Naive thymus-derived CD8-positive, alpha-beta T cell (primary cell): ENCODE measurements at regions not wholly inside any gene's neighbourhood (a gene's known extent, or its start where the extent isn't known, plus 50 kb on each side); places are given as distances from the start of the nearest gene placed in this dataset.

Source experiments
- ATAC-seq, 2 donors: fragments of 150-1000 bp; cut with Tn5 transposase in 1 of 2; sonication (Bioruptor Pico), chemical (Tn5 transposase) in 1 of 2; 1 replicate in 1 of 2; 2 replicates in 1 of 2; pipeline ENCODE4 v1.10.0; 2021; ENCODE audit warnings: mild to moderate bottlenecking in 2 of 2, moderate library complexity in 2 of 2
- POLR2A ChIA-PET: fragments of 350-600 bp; sonication (Branson Sonifier 250); formaldehyde crosslinking; loops from one replicate; lab custom pipeline; 2021; ENCODE audit warnings: antibody characterized with exemption; lab: Charles Lee
- DNase-seq, 10 donors: peaks; one replicate each; pipeline versions ENCODE4 v3.0.0 to v3.0.0-alpha.2; 2020 to 2022
- H3K27ac Mint-ChIP-seq, 10 donors: one replicate each; pipeline ENCODE4 v1.8.0; 2020 to 2022; ENCODE audit warnings: mild to moderate bottlenecking in 10 of 10, mixed read lengths in 10 of 10, moderate library complexity in 4 of 10, inconsistent platforms in 1 of 10
- H3K27me3 Mint-ChIP-seq, 5 donors: one replicate each; pipeline ENCODE4 v1.8.0; 2021 to 2022; ENCODE audit warnings: mixed read lengths in 5 of 5
- H3K36me3 Mint-ChIP-seq, 3 donors: one replicate each; pipeline ENCODE4 v1.8.0; 2020 to 2022; ENCODE audit warnings: mixed read lengths in 3 of 3, mild to moderate bottlenecking in 2 of 3, inconsistent platforms in 1 of 3
- H3K4me1 Mint-ChIP-seq, 4 donors: one replicate each; pipeline ENCODE4 v1.8.0; 2021 to 2022; ENCODE audit warnings: mixed read lengths in 4 of 4
- H3K4me3 Mint-ChIP-seq, 10 donors: one replicate each; pipeline ENCODE4 v1.8.0; 2020 to 2022; ENCODE audit warnings: mild to moderate bottlenecking in 10 of 10, mixed read lengths in 10 of 10, moderate library complexity in 6 of 10, inconsistent platforms in 1 of 10
- H3K9me3 Mint-ChIP-seq, 9 donors: one replicate each; pipeline ENCODE4 v1.8.0; 2020 to 2022; ENCODE audit warnings: mixed read lengths in 9 of 9, mild to moderate bottlenecking in 3 of 9, inconsistent platforms in 1 of 9, moderate library complexity in 1 of 9

- H3K4me3 Mint-ChIP-seq = no peak overlapping the region
- peaks cover 8 to 43% (median 18%) of the 10 kb centered on the region in 5 donors for H3K27me3 Mint-ChIP-seq
- no peak for ATAC-seq
- no peaks in the 10 kb centered on the region for H3K4me1 Mint-ChIP-seq
- peaks cover 0 to 9% (median 2%) of the 10 kb centered on the region in 9 donors for H3K9me3 Mint-ChIP-seq
- H3K27ac Mint-ChIP-seq = no peak overlapping the region
- no peak for DNase-seq
- peaks cover 0 to 5% (median 0%) of the 10 kb centered on the region in 3 donors for H3K36me3 Mint-ChIP-seq
- POLR2A ChIA-PET = no interaction called here
Observed at GRCh38 chr14:58864751-58865513, 227.2 kb downstream of the DACT1 start.

GRCh38 chr14:58865514-58866281 lies 227.9 kb downstream of the DACT1 start:
- Mint-ChIP-seq H3K4me3 (no peak overlapping the region), H3K27ac (no peak overlapping the region), H3K27me3 (peaks cover 8 to 43% (median 18%) of the 10 kb centered on the region in 5 donors), H3K9me3 (peaks cover 0 to 8% (median 0%) of the 10 kb centered on the region in 9 donors), H3K4me1 (no peaks in the 10 kb centered on the region), H3K36me3 (peaks cover 0 to 5% (median 0%) of the 10 kb centered on the region in 3 donors)
- POLR2A ChIA-PET = no interaction called here
- ATAC-seq (no peak), DNase-seq (no peak)

- no peak for ATAC-seq
- DNase-seq = no peak
- POLR2A ChIA-PET = no interaction called here
- no peak overlapping the region for H3K27ac Mint-ChIP-seq
- H3K4me1 Mint-ChIP-seq = no peaks in the 10 kb centered on the region
- H3K9me3 Mint-ChIP-seq = peaks cover 0 to 4% (median 0%) of the 10 kb centered on the region in 9 donors
- no peak overlapping the region for H3K4me3 Mint-ChIP-seq
- peaks cover 0 to 5% (median 0%) of the 10 kb centered on the region in 3 donors for H3K36me3 Mint-ChIP-seq
- peaks cover 10 to 43% (median 18%) of the 10 kb centered on the region in 5 donors for H3K27me3 Mint-ChIP-seq
Observed at GRCh38 chr14:58866391-58866790, 228.6 kb downstream of the DACT1 start.

- POLR2A ChIA-PET = no interaction called here
- Mint-ChIP-seq H3K9me3 (no peaks in the 10 kb centered on the region), H3K27me3 (peaks cover 2 to 17% (median 7%) of the 10 kb centered on the region in 5 donors), H3K36me3 (no peaks in the 10 kb centered on the region), H3K4me1 (no peaks in the 10 kb centered on the region), H3K27ac (no peak overlapping the region), H3K4me3 (no peak overlapping the region)
- no peak for DNase-seq
- no peak for ATAC-seq
Observed at GRCh38 chr14:58870961-58871360, 233.2 kb downstream of the DACT1 start.

GRCh38 chr14:58871573-58871972 lies 233.8 kb downstream of the DACT1 start:
- H3K27me3 Mint-ChIP-seq = peaks cover 2 to 17% (median 3%) of the 10 kb centered on the region in 5 donors
- DNase-seq (no peak), ATAC-seq (no peak)
- H3K4me3 Mint-ChIP-seq = peak overlapping the region in 1 of 10 donors; percentile 31
- no peaks in the 10 kb centered on the region for H3K36me3 Mint-ChIP-seq
- no peaks in the 10 kb centered on the region for H3K9me3 Mint-ChIP-seq
- H3K4me1 Mint-ChIP-seq = no peaks in the 10 kb centered on the region
- POLR2A ChIA-PET = no interaction called here
- no peak overlapping the region for H3K27ac Mint-ChIP-seq

GRCh38 chr14:58872061-58872460 lies 234.3 kb downstream of the DACT1 start:
- no peaks in the 10 kb centered on the region for H3K36me3 Mint-ChIP-seq
- no peaks in the 10 kb centered on the region for H3K4me1 Mint-ChIP-seq
- no peak overlapping the region for H3K27ac Mint-ChIP-seq
- DNase-seq (no peak), ATAC-seq (no peak)
- H3K4me3 Mint-ChIP-seq = no peak overlapping the region
- H3K27me3 Mint-ChIP-seq = peaks cover 2 to 17% (median 3%) of the 10 kb centered on the region in 5 donors
- POLR2A ChIA-PET = no interaction called here
- H3K9me3 Mint-ChIP-seq = no peaks in the 10 kb centered on the region

GRCh38 chr14:58873228-58873953 lies 235.6 kb downstream of the DACT1 start:
- no peaks in the 10 kb centered on the region for H3K9me3 Mint-ChIP-seq
- no peaks in the 10 kb centered on the region for H3K36me3 Mint-ChIP-seq
- no peak for ATAC-seq
- H3K4me3 Mint-ChIP-seq = no peak overlapping the region
- no peak overlapping the region for H3K27ac Mint-ChIP-seq
- H3K27me3 Mint-ChIP-seq = peaks cover 0 to 12% (median under 1%) of the 10 kb centered on the region in 5 donors
- no peak for DNase-seq
- POLR2A ChIA-PET = no interaction called here
- H3K4me1 Mint-ChIP-seq = no peaks in the 10 kb centered on the region

GRCh38 chr14:58875613-58876012 lies 237.9 kb downstream of the DACT1 start:
- H3K9me3 Mint-ChIP-seq = no peaks in the 10 kb centered on the region
- POLR2A ChIA-PET = interaction anchor here (0.8 kb wide), 1 partner anchor 372 kb away, joined by 3 read pairs; no protein-coding TSS in a partner anchor

GRCh38 chr14:58876608-58877007 lies 238.8 kb downstream of the DACT1 start:
- POLR2A ChIA-PET = no interaction called here
- no peaks in the 10 kb centered on the region for H3K4me1 Mint-ChIP-seq
- ATAC-seq (no peak), DNase-seq (no peak)
- no peak overlapping the region for H3K27ac Mint-ChIP-seq
- no peaks in the 10 kb centered on the region for H3K9me3 Mint-ChIP-seq
- H3K27me3 Mint-ChIP-seq = peaks cover 0 to 5% (median 2%) of the 10 kb centered on the region in 5 donors
- no peaks in the 10 kb centered on the region for H3K36me3 Mint-ChIP-seq
- no peak overlapping the region for H3K4me3 Mint-ChIP-seq

More at GRCh38 chr14:58875613-58876012, 237.9 kb downstream of the DACT1 start:
- DNase-seq (no peak), ATAC-seq (no peak)
- H3K4me3 Mint-ChIP-seq = no peak overlapping the region
- no peak overlapping the region for H3K27ac Mint-ChIP-seq
- peaks cover 0 to 9% (median 2%) of the 10 kb centered on the region in 5 donors for H3K27me3 Mint-ChIP-seq
- no peaks in the 10 kb centered on the region for H3K36me3 Mint-ChIP-seq
- H3K4me1 Mint-ChIP-seq = no peaks in the 10 kb centered on the region

- ATAC-seq (no peak), DNase-seq (no peak)
- H3K36me3 Mint-ChIP-seq = no peaks in the 10 kb centered on the region
- H3K27me3 Mint-ChIP-seq = peaks cover 0 to 5% (median 2%) of the 10 kb centered on the region in 5 donors
- no peak overlapping the region for H3K27ac Mint-ChIP-seq
- no peaks in the 10 kb centered on the region for H3K9me3 Mint-ChIP-seq
- POLR2A ChIA-PET = no interaction called here
- no peaks in the 10 kb centered on the region for H3K4me1 Mint-ChIP-seq
- no peak overlapping the region for H3K4me3 Mint-ChIP-seq
Observed at GRCh38 chr14:58878439-58879139, 240.8 kb downstream of the DACT1 start.

GRCh38 chr14:58881433-58881832 lies 243.7 kb downstream of the DACT1 start:
- peaks cover 0 to 6% (median 2%) of the 10 kb centered on the region in 5 donors for H3K27me3 Mint-ChIP-seq
- POLR2A ChIA-PET = no interaction called here
- no peak for DNase-seq
- no peaks in the 10 kb centered on the region for H3K4me1 Mint-ChIP-seq
- H3K4me3 Mint-ChIP-seq = no peak overlapping the region
- no peaks in the 10 kb centered on the region for H3K36me3 Mint-ChIP-seq
- ATAC-seq = no peak
- no peak overlapping the region for H3K27ac Mint-ChIP-seq
- H3K9me3 Mint-ChIP-seq = no peaks in the 10 kb centered on the region

GRCh38 chr14:58882577-58883018 lies 244.8 kb downstream of the DACT1 start:
- Mint-ChIP-seq H3K4me3 (no peak overlapping the region), H3K4me1 (no peaks in the 10 kb centered on the region), H3K9me3 (no peaks in the 10 kb centered on the region), H3K27me3 (peaks cover 0 to 10% (median 2%) of the 10 kb centered on the region in 5 donors), H3K27ac (no peak overlapping the region), H3K36me3 (no peaks in the 10 kb centered on the region)
- ATAC-seq = no peak
- DNase-seq = no peak
- POLR2A ChIA-PET = no interaction called here
